HepG2 (cell line): ENCODE measurements at regions not wholly inside any gene's neighbourhood (a gene's known extent, or its start where the extent isn't known, plus 50 kb on each side); places are given as distances from the start of the nearest gene placed in this dataset.

Experiments used
- MYNN ChIP-seq: sonication (generic); formaldehyde crosslinking; IDR thresholded peaks from 2 replicates; pipeline ENCODE4 v1.4.0; 2020; ENCODE audit warnings: mild to moderate bottlenecking, low read depth, missing genetic modification reagents
- ZNF543 ChIP-seq: sonication (generic); formaldehyde crosslinking; IDR thresholded peaks from 2 replicates; pipeline ENCODE4 v1.4.0; 2020; ENCODE audit warnings: mild to moderate bottlenecking, missing genetic modification reagents
- ZNF572 ChIP-seq: sonication (generic); formaldehyde crosslinking; IDR thresholded peaks from 2 replicates; pipeline ENCODE4 v1.5.1; 2020; ENCODE audit warnings: mild to moderate bottlenecking, missing genetic modification reagents
- ZNF749 ChIP-seq: sonication (generic); formaldehyde crosslinking; IDR thresholded peaks from 2 replicates; pipeline ENCODE4 v1.8.0; 2022; ENCODE audit warnings: mild to moderate bottlenecking, missing genetic modification reagents, moderate library complexity, borderline replicate concordance
- TF ChIP-seq, protein P1 (sequence below), 2 experiments: sonication (generic) in 1 of 2; formaldehyde crosslinking in 1 of 2; IDR thresholded peaks; 2 replicates each; pipeline versions ENCODE4 v1.5.1 to v1.6.1; 2011 to 2020; ENCODE audit warnings: borderline replicate concordance in 1 of 2, low read depth in 1 of 2, low read length in 1 of 2, mild to moderate bottlenecking in 1 of 2, missing genetic modification reagents in 1 of 2, moderate library complexity in 1 of 2
- TF ChIP-seq, protein P2 (sequence below): IDR thresholded peaks from 2 replicates; pipeline ENCODE4 v1.6.1; 2016; ENCODE audit warnings: low read depth
- TF ChIP-seq, protein P3 (sequence below): sonication (generic); formaldehyde crosslinking; IDR thresholded peaks from one replicate; pipeline ENCODE4 v1.5.1; 2020; ENCODE audit warnings: mild to moderate bottlenecking, missing genetic modification reagents; ENCODE audit errors: not compliant biosample characterization
- TF ChIP-seq, protein P4 (sequence below): sonication (generic); formaldehyde crosslinking; IDR thresholded peaks from 2 replicates; pipeline ENCODE4 v1.5.0; 2020; ENCODE audit warnings: mild to moderate bottlenecking, missing genetic modification reagents

DNA sequence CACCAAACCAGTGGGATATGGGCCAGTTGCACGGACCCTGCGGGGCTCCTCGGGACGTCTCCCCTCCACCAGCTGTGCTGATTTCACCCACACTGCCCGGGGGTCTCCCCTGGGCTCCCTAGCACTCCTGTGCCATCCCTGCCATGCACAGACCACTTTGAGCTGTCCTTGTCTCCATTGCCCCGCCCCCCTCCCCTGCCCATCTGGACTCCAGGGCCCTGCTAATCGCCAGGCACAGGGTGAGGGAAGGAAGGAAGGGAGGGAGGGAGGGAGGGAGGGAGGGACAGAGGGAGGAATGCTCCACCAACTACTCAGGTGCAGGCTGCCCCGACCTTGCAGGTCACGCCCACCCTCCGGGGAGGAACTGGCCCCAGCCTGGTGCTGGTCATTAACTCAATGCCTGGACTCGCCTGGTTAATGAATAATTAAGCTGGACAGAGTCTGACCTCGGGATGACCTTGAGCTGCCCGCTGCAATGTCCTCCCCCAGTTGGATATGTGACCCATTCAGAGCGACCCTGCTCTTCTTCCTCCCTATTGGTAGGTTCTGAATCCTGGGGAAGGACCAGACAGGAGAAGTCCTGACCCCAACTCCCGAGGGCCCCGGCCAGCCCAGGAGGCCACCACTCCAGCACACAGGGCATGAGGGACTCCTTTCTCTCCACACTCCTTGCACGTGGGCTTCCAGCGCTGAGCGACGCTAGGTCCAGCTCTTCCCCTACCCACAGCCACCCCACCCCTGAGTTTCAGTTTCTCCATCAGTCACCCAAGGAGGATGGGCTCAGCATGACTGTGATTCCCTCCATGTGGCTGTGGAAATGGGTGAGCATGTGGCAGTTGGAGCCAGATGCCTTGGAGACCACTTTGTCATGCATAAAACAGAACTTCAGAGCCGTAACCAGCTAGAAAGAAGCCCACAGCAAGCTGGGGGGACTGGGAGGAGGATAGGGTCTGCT is 62.1 kb downstream of the C9orf50 start (continued):
- TF ChIP-seq, protein P1, sequence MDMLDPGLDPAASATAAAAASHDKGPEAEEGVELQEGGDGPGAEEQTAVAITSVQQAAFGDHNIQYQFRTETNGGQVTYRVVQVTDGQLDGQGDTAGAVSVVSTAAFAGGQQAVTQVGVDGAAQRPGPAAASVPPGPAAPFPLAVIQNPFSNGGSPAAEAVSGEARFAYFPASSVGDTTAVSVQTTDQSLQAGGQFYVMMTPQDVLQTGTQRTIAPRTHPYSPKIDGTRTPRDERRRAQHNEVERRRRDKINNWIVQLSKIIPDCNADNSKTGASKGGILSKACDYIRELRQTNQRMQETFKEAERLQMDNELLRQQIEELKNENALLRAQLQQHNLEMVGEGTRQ (IDR thresholded peaks at IDR 0.05; ENCODE audit: low read depth, low read length) = no peak
- TF ChIP-seq, protein P1 (CRISPR knock-in tag; IDR thresholded peaks at IDR 0.05; ENCODE audit: borderline replicate concordance) = 0 out of 2 replicates have a peak, but pooled peaks have one; percentile 37
- TF ChIP-seq, protein P2, sequence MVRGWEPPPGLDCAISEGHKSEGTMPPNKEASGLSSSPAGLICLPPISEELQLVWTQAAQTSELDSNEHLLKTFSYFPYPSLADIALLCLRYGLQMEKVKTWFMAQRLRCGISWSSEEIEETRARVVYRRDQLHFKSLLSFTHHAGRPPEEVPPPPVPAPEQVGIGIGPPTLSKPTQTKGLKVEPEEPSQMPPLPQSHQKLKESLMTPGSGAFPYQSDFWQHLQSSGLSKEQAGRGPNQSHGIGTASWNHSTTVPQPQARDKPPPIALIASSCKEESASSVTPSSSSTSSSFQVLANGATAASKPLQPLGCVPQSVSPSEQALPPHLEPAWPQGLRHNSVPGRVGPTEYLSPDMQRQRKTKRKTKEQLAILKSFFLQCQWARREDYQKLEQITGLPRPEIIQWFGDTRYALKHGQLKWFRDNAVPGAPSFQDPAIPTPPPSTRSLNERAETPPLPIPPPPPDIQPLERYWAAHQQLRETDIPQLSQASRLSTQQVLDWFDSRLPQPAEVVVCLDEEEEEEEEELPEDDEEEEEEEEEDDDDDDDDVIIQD (CRISPR knock-in tag) = 0 out of 2 replicates have a peak, but pooled peaks have one; percentile 39
- TF ChIP-seq ZNF543 (CRISPR knock-in tag) = peak; percentile 87
- TF ChIP-seq, protein P3, sequence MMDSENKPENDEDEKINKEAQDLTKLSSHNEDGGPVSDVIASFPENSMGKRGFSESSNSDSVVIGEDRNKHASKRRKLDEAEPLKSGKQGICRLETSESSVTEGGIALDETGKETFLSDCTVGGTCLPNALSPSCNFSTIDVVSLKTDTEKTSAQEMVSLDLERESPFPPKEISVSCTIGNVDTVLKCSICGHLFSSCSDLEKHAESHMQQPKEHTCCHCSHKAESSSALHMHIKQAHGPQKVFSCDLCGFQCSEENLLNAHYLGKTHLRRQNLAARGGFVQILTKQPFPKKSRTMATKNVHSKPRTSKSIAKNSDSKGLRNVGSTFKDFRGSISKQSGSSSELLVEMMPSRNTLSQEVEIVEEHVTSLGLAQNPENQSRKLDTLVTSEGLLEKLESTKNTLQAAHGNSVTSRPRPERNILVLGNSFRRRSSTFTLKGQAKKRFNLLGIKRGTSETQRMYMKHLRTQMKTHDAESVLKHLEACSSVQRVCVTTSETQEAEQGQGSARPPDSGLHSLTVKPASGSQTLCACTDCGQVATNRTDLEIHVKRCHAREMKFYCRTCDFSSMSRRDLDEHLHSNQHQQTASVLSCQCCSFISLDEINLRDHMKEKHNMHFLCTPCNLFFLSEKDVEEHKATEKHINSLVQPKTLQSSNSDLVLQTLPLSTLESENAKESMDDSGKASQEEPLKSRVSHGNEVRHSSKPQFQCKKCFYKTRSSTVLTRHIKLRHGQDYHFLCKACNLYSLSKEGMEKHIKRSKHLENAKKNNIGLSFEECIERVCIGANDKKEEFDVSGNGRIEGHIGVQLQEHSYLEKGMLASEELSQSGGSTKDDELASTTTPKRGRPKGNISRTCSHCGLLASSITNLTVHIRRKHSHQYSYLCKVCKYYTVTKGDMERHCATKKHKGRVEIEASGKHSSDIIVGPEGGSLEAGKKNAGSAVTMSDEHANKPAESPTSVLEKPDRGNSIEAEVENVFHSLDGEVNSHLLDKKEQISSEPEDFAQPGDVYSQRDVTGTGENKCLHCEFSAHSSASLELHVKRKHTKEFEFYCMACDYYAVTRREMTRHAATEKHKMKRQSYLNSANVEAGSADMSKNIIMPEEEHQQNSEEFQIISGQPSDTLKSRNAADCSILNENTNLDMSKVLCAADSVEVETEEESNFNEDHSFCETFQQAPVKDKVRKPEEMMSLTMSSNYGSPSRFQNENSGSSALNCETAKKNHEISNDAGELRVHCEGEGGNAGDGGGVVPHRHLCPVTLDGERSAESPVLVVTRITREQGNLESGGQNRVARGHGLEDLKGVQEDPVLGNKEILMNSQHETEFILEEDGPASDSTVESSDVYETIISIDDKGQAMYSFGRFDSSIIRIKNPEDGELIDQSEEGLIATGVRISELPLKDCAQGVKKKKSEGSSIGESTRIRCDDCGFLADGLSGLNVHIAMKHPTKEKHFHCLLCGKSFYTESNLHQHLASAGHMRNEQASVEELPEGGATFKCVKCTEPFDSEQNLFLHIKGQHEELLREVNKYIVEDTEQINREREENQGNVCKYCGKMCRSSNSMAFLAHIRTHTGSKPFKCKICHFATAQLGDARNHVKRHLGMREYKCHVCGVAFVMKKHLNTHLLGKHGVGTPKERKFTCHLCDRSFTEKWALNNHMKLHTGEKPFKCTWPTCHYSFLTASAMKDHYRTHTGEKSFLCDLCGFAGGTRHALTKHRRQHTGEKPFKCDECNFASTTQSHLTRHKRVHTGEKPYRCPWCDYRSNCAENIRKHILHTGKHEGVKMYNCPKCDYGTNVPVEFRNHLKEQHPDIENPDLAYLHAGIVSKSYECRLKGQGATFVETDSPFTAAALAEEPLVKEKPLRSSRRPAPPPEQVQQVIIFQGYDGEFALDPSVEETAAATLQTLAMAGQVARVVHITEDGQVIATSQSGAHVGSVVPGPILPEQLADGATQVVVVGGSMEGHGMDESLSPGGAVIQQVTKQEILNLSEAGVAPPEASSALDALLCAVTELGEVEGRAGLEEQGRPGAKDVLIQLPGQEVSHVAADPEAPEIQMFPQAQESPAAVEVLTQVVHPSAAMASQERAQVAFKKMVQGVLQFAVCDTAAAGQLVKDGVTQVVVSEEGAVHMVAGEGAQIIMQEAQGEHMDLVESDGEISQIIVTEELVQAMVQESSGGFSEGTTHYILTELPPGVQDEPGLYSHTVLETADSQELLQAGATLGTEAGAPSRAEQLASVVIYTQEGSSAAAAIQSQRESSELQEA = peak; percentile 70
- TF ChIP-seq, protein P4, sequence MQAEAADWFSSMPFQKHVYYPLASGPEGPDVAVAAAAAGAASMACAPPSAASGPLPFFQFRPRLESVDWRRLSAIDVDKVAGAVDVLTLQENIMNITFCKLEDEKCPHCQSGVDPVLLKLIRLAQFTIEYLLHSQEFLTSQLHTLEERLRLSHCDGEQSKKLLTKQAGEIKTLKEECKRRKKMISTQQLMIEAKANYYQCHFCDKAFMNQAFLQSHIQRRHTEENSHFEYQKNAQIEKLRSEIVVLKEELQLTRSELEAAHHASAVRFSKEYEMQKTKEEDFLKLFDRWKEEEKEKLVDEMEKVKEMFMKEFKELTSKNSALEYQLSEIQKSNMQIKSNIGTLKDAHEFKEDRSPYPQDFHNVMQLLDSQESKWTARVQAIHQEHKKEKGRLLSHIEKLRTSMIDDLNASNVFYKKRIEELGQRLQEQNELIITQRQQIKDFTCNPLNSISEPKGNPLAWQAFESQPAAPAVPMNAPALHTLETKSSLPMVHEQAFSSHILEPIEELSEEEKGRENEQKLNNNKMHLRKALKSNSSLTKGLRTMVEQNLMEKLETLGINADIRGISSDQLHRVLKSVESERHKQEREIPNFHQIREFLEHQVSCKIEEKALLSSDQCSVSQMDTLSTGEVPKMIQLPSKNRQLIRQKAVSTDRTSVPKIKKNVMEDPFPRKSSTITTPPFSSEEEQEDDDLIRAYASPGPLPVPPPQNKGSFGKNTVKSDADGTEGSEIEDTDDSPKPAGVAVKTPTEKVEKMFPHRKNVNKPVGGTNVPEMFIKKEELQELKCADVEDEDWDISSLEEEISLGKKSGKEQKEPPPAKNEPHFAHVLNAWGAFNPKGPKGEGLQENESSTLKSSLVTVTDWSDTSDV (CRISPR knock-in tag) = peak; percentile 31; the same call in 1 of the 2 replicates
- TF ChIP-seq MYNN (CRISPR knock-in tag) = peak; percentile 76; the same call in 1 of the 2 replicates
- peak; percentile 38; the same call in 1 of the 2 replicates for TF ChIP-seq ZNF572 (CRISPR knock-in tag)
- TF ChIP-seq ZNF749 = peak; percentile 96
